H9 (cell line): ENCODE measurements at regions not wholly inside any gene's neighbourhood (a gene's known extent, or its start where the extent isn't known, plus 50 kb on each side); places are given as distances from the start of the nearest gene placed in this dataset.

Experiments used
- DNase-seq: peaks from one replicate; pipeline ENCODE4 v3.0.0-alpha.2; 2017
- H2AFZ ChIP-seq: one replicate; pipeline ENCODE4 v1.6.1; 2013; ENCODE audit warnings: mild to moderate bottlenecking, low read length, control low read depth, moderate library complexity
- H2AK5ac ChIP-seq: 2 replicates; pipeline ENCODE4 v1.6.1; 2013; ENCODE audit warnings: low read length, control low read depth, mixed read lengths; ENCODE audit not compliant: insufficient read length
- H2BK120ac ChIP-seq: one replicate; pipeline ENCODE4 v1.6.1; 2013; ENCODE audit warnings: low read depth, mild to moderate bottlenecking, low read length, control low read depth, inconsistent platforms; ENCODE audit not compliant: poor library complexity, severe bottlenecking
- H2BK12ac ChIP-seq: 2 replicates; pipeline ENCODE4 v1.6.1; 2013; ENCODE audit warnings: low read length, control low read depth, mixed read lengths, low read depth; ENCODE audit not compliant: insufficient read length
- H2BK15ac ChIP-seq: 2 replicates; pipeline ENCODE4 v1.6.1; 2013; ENCODE audit warnings: low read depth, low read length, control low read depth
- H2BK20ac ChIP-seq: one replicate; pipeline ENCODE4 v1.6.1; 2013; ENCODE audit warnings: low read depth, mild to moderate bottlenecking, low read length, control low read depth, inconsistent platforms; ENCODE audit not compliant: poor library complexity, severe bottlenecking
- H2BK5ac ChIP-seq: 2 replicates; pipeline ENCODE4 v1.6.1; 2013; ENCODE audit warnings: low read length, control low read depth, mixed read lengths; ENCODE audit not compliant: insufficient read length
- H3K14ac ChIP-seq: 2 replicates; pipeline ENCODE4 v1.6.1; 2013; ENCODE audit warnings: low read length, control low read depth; ENCODE audit not compliant: insufficient read depth
- H3K18ac ChIP-seq: 2 replicates; pipeline ENCODE4 v1.6.1; 2013; ENCODE audit warnings: low read depth, mild to moderate bottlenecking, mixed read lengths, low read length, control low read depth; ENCODE audit not compliant: insufficient read length
- H3K23ac ChIP-seq: 2 replicates; pipeline ENCODE4 v1.6.1; 2013; ENCODE audit warnings: low read length, control low read depth, mixed read lengths, low read depth; ENCODE audit not compliant: insufficient read length
- H3K23me2 ChIP-seq: 2 replicates; pipeline ENCODE4 v1.6.1; 2013; ENCODE audit warnings: low read depth, mild to moderate bottlenecking, mixed read lengths, low read length, control low read depth; ENCODE audit not compliant: insufficient read length, poor library complexity, severe bottlenecking
- H3K27ac ChIP-seq: 2 replicates; pipeline ENCODE4 v1.5.1; 2013; ENCODE audit warnings: low read length, control low read depth, mixed read lengths, low read depth; ENCODE audit not compliant: insufficient read length
- H3K27me3 ChIP-seq: 2 replicates; pipeline ENCODE4 v1.6.1; 2013; ENCODE audit warnings: low read length, control low read depth, inconsistent platforms; ENCODE audit not compliant: insufficient read depth
- H3K4ac ChIP-seq: 2 replicates; pipeline ENCODE4 v1.6.1; 2013; ENCODE audit warnings: low read depth, mild to moderate bottlenecking, control low read depth, inconsistent platforms, low read length, moderate library complexity
- H3K4me1 ChIP-seq: 2 replicates; pipeline ENCODE4 v1.6.1; 2013; ENCODE audit warnings: low read length, control low read depth, inconsistent platforms; ENCODE audit not compliant: insufficient read depth
- H3K4me2 ChIP-seq: 2 replicates; pipeline ENCODE4 v1.6.1; 2013; ENCODE audit warnings: low read length, control low read depth, mixed read lengths; ENCODE audit not compliant: insufficient read length, insufficient read depth
- H3K56ac ChIP-seq: 2 replicates; pipeline ENCODE4 v1.6.1; 2013; ENCODE audit warnings: low read depth, mild to moderate bottlenecking, mixed read lengths, low read length, control low read depth; ENCODE audit not compliant: insufficient read length
- H3K79me1 ChIP-seq: 2 replicates; pipeline ENCODE4 v1.6.1; 2013; ENCODE audit warnings: low read depth, mild to moderate bottlenecking, moderate library complexity, low read length, control low read depth, inconsistent platforms; ENCODE audit not compliant: insufficient read depth, poor library complexity, severe bottlenecking
- H3K79me2 ChIP-seq: 2 replicates; pipeline ENCODE4 v1.6.1; 2013; ENCODE audit warnings: low read length, control low read depth, inconsistent platforms; ENCODE audit not compliant: insufficient read depth
- H3K9ac ChIP-seq: 2 replicates; pipeline ENCODE4 v1.6.1; 2013; ENCODE audit warnings: low read length, control low read depth, mixed read lengths; ENCODE audit not compliant: insufficient read length; ENCODE audit errors: extremely low read depth
- H3K9me3 ChIP-seq: one replicate; pipeline ENCODE4 v1.6.1; 2013; ENCODE audit warnings: low read depth, low read length, inconsistent platforms; ENCODE audit not compliant: control insufficient read depth
- H3T11ph ChIP-seq: one replicate; pipeline ENCODE4 v1.6.1; 2013; ENCODE audit warnings: mild to moderate bottlenecking, low read length, control low read depth, inconsistent platforms
- H4K20me1 ChIP-seq: one replicate; pipeline ENCODE4 v1.6.1; 2013; ENCODE audit not compliant: control insufficient read depth, insufficient read length, insufficient read depth
- H4K5ac ChIP-seq: 2 replicates; pipeline ENCODE4 v1.6.1; 2013; ENCODE audit warnings: low read depth, mild to moderate bottlenecking, mixed read lengths, low read length, control low read depth; ENCODE audit not compliant: insufficient read length
- H4K8ac ChIP-seq: replicated peaks from 2 replicates; pipeline ENCODE4 v1.6.1; 2013; ENCODE audit warnings: low read length, control low read depth, mixed read lengths, low read depth; ENCODE audit not compliant: insufficient read length
- H4K91ac ChIP-seq: 2 replicates; pipeline ENCODE4 v1.6.1; 2013; ENCODE audit warnings: low read depth, mild to moderate bottlenecking, moderate library complexity, mixed read lengths, low read length, control low read depth; ENCODE audit not compliant: insufficient read length
- H3K27ac Mint-ChIP-seq, 3 experiments: 2 replicates in 2 of 3; 3 replicates in 1 of 3; pipeline ENCODE4 v1.8.0; 2020 to 2021; ENCODE audit warnings: mixed read lengths in 3 of 3, mild to moderate bottlenecking in 1 of 3, moderate library complexity in 1 of 3
- H3K27me3 Mint-ChIP-seq: 2 replicates; pipeline ENCODE4 v1.8.0; 2021; ENCODE audit warnings: low read depth, mild to moderate bottlenecking, moderate library complexity, mixed read lengths
- H3K36me3 Mint-ChIP-seq, 3 experiments: 2 replicates in 2 of 3; 3 replicates in 1 of 3; pipeline ENCODE4 v1.8.0; 2020 to 2021; ENCODE audit warnings: low read depth in 3 of 3, mixed read lengths in 3 of 3; ENCODE audit not compliant: insufficient read depth in 1 of 3
- H3K4me1 Mint-ChIP-seq, 2 experiments: 2 replicates each; pipeline ENCODE4 v1.8.0; 2020; ENCODE audit warnings: mixed read lengths in 2 of 2
- H3K4me3 Mint-ChIP-seq, 2 experiments: 2 replicates in 1 of 2; 3 replicates in 1 of 2; pipeline ENCODE4 v1.8.0; 2020 to 2021; ENCODE audit warnings: mild to moderate bottlenecking in 2 of 2, mixed read lengths in 2 of 2, moderate library complexity in 1 of 2
- H3K9me3 Mint-ChIP-seq, 2 experiments: 2 replicates in 1 of 2; 3 replicates in 1 of 2; pipeline ENCODE4 v1.8.0; 2020; ENCODE audit warnings: mild to moderate bottlenecking in 2 of 2, mixed read lengths in 2 of 2, moderate library complexity in 1 of 2
- WGBS: extraction: QIAGEN DNeasy Blood & Tissue Kit; methylation state at CpG from one replicate; pipeline ENCODE4 v1.1.7; 2013; ENCODE audit warnings: missing lambda C conversion rate, low lambda C conversion rate, mixed read lengths; ENCODE audit not compliant: insufficient read length; ENCODE audit errors: extremely low coverage; 5-methylcytosine and 5-hydroxymethylcytosine counted together
- TF ChIP-seq, protein P1 (sequence below): fragments of 200-600 bp; sonication (generic); conservative IDR thresholded peaks from 3 replicates; pipeline ENCODE4 v1.8.0; 2021; ENCODE audit warnings: antibody characterized with exemption, mild to moderate bottlenecking

DNA sequence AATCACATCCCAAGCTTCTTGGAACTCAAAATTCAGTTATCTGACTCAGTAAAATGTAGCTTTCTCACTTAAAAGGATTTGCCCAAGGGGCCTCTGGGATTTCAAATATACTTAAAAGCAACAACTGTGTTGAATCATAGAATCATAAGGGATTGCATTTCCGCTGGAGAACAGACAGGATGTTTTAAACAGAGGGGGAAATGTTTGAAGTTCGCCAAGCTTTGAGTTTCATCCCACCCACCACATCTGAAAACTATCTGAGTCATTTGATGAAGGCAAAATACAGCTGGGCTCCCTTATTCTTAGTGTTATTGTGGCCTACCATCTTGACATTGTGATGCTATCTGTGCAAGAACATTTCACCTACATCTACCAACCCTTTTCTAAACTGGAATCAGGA is 73.5 kb downstream of the PPP1R2C start:
- no peak overlapping the region for H3K18ac ChIP-seq
- TF ChIP-seq, protein P1, sequence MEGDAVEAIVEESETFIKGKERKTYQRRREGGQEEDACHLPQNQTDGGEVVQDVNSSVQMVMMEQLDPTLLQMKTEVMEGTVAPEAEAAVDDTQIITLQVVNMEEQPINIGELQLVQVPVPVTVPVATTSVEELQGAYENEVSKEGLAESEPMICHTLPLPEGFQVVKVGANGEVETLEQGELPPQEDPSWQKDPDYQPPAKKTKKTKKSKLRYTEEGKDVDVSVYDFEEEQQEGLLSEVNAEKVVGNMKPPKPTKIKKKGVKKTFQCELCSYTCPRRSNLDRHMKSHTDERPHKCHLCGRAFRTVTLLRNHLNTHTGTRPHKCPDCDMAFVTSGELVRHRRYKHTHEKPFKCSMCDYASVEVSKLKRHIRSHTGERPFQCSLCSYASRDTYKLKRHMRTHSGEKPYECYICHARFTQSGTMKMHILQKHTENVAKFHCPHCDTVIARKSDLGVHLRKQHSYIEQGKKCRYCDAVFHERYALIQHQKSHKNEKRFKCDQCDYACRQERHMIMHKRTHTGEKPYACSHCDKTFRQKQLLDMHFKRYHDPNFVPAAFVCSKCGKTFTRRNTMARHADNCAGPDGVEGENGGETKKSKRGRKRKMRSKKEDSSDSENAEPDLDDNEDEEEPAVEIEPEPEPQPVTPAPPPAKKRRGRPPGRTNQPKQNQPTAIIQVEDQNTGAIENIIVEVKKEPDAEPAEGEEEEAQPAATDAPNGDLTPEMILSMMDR = no peak
- Mint-ChIP-seq H3K27me3 (no peaks in the 10 kb centered on the region), H3K36me3 (peaks cover 0 to 3% (median 2%) of the 10 kb centered on the region in 3 experiments; a peak in 1 of 7 replicates), H3K4me3 (no peak overlapping the region), H3K27ac (no peak overlapping the region), H3K9me3 (peaks cover 0 to 31% of the 10 kb centered on the region in 2 experiments; a peak in 3 of 5 replicates), H3K4me1 (no peaks in the 10 kb centered on the region)
- H2BK20ac ChIP-seq = no peak overlapping the region
- no peak overlapping the region for H2AK5ac ChIP-seq
- H4K5ac ChIP-seq = no peak overlapping the region
- no peaks in the 10 kb centered on the region for H3K9me3 ChIP-seq
- no peak overlapping the region for H3K56ac ChIP-seq
- no peak overlapping the region for H3K27ac ChIP-seq
- H3K79me1 ChIP-seq = no peaks in the 10 kb centered on the region
- no peaks in the 10 kb centered on the region for H3K27me3 ChIP-seq
- H3K4me2 ChIP-seq = no peak overlapping the region
- no peaks in the 10 kb centered on the region for H3K79me2 ChIP-seq
- no peak overlapping the region for H3T11ph ChIP-seq
- no peak overlapping the region for H4K8ac ChIP-seq
- no peak overlapping the region for H2BK15ac ChIP-seq
- no peak overlapping the region for H2BK5ac ChIP-seq
- no peak overlapping the region for H3K23ac ChIP-seq
- H3K14ac ChIP-seq = no peak overlapping the region
- DNase-seq = no peak
- no peak overlapping the region for H4K91ac ChIP-seq
- no peak overlapping the region for H2BK12ac ChIP-seq
- H4K20me1 ChIP-seq = no peaks in the 10 kb centered on the region
- H3K23me2 ChIP-seq = no peaks in the 10 kb centered on the region
- H3K9ac ChIP-seq = no peak overlapping the region
- no peak overlapping the region for H2AFZ ChIP-seq
- no CpG with 5 or more reads among the region's 2 CpGs for WGBS
- no peak overlapping the region for H2BK120ac ChIP-seq
- H3K4me1 ChIP-seq = no peaks in the 10 kb centered on the region
- H3K4ac ChIP-seq = no peak overlapping the region
